Esophagus squamous epithelium (tissue), 5 donors: ENCODE measurements at regions not wholly inside any gene's neighbourhood (a gene's known extent, or its start where the extent isn't known, plus 50 kb on each side); places are given as distances from the start of the nearest gene placed in this dataset.

Experiments used
- DNase-seq: peaks from one replicate; lab custom pipeline; 2025; lab: John Stamatoyannopoulos, UW
- H3K27ac ChIP-seq, 4 donors: fragments of 200-600 bp; sonication (generic); one replicate each; pipeline ENCODE4 v1.5.1; 2016 to 2019; ENCODE audit warnings: mild to moderate bottlenecking in 1 of 4
- H3K27me3 ChIP-seq, 4 donors: fragments of 200-600 bp; sonication (generic); 1 replicate in 3 of 4; 2 replicates in 1 of 4; pipeline versions ENCODE4 v1.5.1 to v1.6.0; 2017 to 2021; ENCODE audit warnings: antibody characterized with exemption in 1 of 4
- H3K36me3 ChIP-seq, 3 donors: fragments of 200-600 bp; sonication (generic); one replicate each; pipeline ENCODE4 v1.5.1; 2016 to 2019
- H3K4me1 ChIP-seq, 3 donors: fragments of 200-600 bp; sonication (generic); one replicate each; pipeline ENCODE4 v1.5.1; 2017 to 2019
- H3K4me3 ChIP-seq, 4 donors: fragments of 200-600 bp; sonication (generic); 1 replicate in 3 of 4; 2 replicates in 1 of 4; pipeline ENCODE4 v1.5.1; 2016 to 2019; ENCODE audit warnings: mild to moderate bottlenecking in 2 of 4, moderate library complexity in 1 of 4
- H3K9me3 ChIP-seq, 3 donors: fragments of 200-600 bp; sonication (generic); one replicate each; pipeline ENCODE4 v1.5.1; 2016 to 2019
- CTCF ChIP-seq, 6 experiments: fragments of 450-650 bp in 4 of 6; fragments of 200-600 bp in 2 of 6; sonication (generic) in 2 of 6; IDR thresholded peaks; one replicate each; pipeline ENCODE4 v1.5.1; 2016 to 2019; ENCODE audit warnings: antibody characterized with exemption in 6 of 6, mild to moderate bottlenecking in 4 of 6, moderate library complexity in 4 of 6
- POLR2A ChIP-seq, 4 donors: fragments of 450-650 bp; IDR thresholded peaks; one replicate each; pipeline ENCODE4 v1.6.1; 2017; ENCODE audit warnings: antibody characterized with exemption in 4 of 4, mild to moderate bottlenecking in 4 of 4, moderate library complexity in 3 of 4
- WGBS, 2 donors: methylation state at CpG; one replicate each; pipeline ENCODE4 v1.1.5; 2018; 5-methylcytosine and 5-hydroxymethylcytosine counted together
- intact Hi-C: fragments of 100-400 bp; cut with DNase I; formaldehyde crosslinking; loops from one replicate; pipeline ENCODE4 v1.15.0; 2022
- donor health status: DM: yes; HTN: yes; CAD: no.

- Histone ChIP-seq H3K27me3 (no peaks in the 10 kb centered on the region), H3K9me3 (no peaks in the 10 kb centered on the region), H3K4me3 (no peak overlapping the region), H3K27ac (no peak overlapping the region), H3K36me3 (no peaks in the 10 kb centered on the region), H3K4me1 (peaks cover 0 to 18% (median 0%) of the 10 kb centered on the region in 3 donors)
- 64 to 65% methylated on average over 3 of the region's 3 CpGs for WGBS, 2 donors
- intact Hi-C loops, result no loop called here
- no peak for TF ChIP-seq POLR2A (IDR thresholded peaks at IDR 0.05)
- no peak for TF ChIP-seq CTCF (IDR thresholded peaks at IDR 0.05)
- DNase-seq, result no peak
Observed at GRCh38 chr20:53850319-53850718, 220.1 kb downstream of the BCAS1 start.

GRCh38 chr20:53849471-53850059, 220.8 kb downstream of the BCAS1 start:
- Histone ChIP-seq H3K4me3 (no peak overlapping the region), H3K9me3 (no peaks in the 10 kb centered on the region), H3K36me3 (no peaks in the 10 kb centered on the region), H3K27ac (no peak overlapping the region), H3K4me1 (peaks cover 0 to 18% (median 0%) of the 10 kb centered on the region in 3 donors), H3K27me3 (no peaks in the 10 kb centered on the region)
- WGBS, 2 donors, result 91 to 92% methylated on average over 12 of the region's 12 CpGs
- no peak for DNase-seq
- TF ChIP-seq POLR2A (IDR thresholded peaks at IDR 0.05) (no peak), CTCF (IDR thresholded peaks at IDR 0.05) (no peak)
- intact Hi-C loops, result no loop called here

- H3K27me3 ChIP-seq, result no peaks in the 10 kb centered on the region
- no peak overlapping the region for H3K27ac ChIP-seq
- TF ChIP-seq CTCF (IDR thresholded peaks at IDR 0.05) (no peak), POLR2A (IDR thresholded peaks at IDR 0.05) (no peak)
- no peaks in the 10 kb centered on the region for H3K9me3 ChIP-seq
- peaks cover 0 to 18% (median under 1%) of the 10 kb centered on the region in 3 donors for H3K4me1 ChIP-seq
- DNase-seq, result no peak
- 86 to 94% methylated on average over 4 of the region's 4 CpGs for WGBS, 2 donors
- H3K36me3 ChIP-seq, result no peaks in the 10 kb centered on the region
- H3K4me3 ChIP-seq, result no peak overlapping the region
- intact Hi-C loops, result no loop called here
Observed at GRCh38 chr20:53848304-53848703, 222.1 kb downstream of the BCAS1 start.

GRCh38 chr20:53847837-53848170, 222.6 kb downstream of the BCAS1 start:
- no peaks in the 10 kb centered on the region for H3K27me3 ChIP-seq
- H3K9me3 ChIP-seq, result no peaks in the 10 kb centered on the region
- peak overlapping the region in 2 of 4 donors; percentile 8 to 23 for H3K27ac ChIP-seq
- DNase-seq, result no peak
- no peak for TF ChIP-seq CTCF (IDR thresholded peaks at IDR 0.05)
- no peak for TF ChIP-seq POLR2A (IDR thresholded peaks at IDR 0.05)
- intact Hi-C loops, result no loop called here
- no peak overlapping the region for H3K4me3 ChIP-seq
- WGBS, 2 donors, result 71 to 86% methylated on average over 2 of the region's 2 CpGs
- H3K4me1 ChIP-seq, result peaks cover 0 to 23% (median 5%) of the 10 kb centered on the region in 3 donors
- H3K36me3 ChIP-seq, result no peaks in the 10 kb centered on the region

GRCh38 chr20:53847139-53847836, 223.1 kb downstream of the BCAS1 start:
- H3K27ac ChIP-seq, result peak overlapping the region in 2 of 4 donors; percentile 8 to 23
- TF ChIP-seq POLR2A (IDR thresholded peaks at IDR 0.05) (no peak), CTCF (IDR thresholded peaks at IDR 0.05) (no peak)
- no peak overlapping the region for H3K4me3 ChIP-seq
- H3K9me3 ChIP-seq, result no peaks in the 10 kb centered on the region
- no peaks in the 10 kb centered on the region for H3K36me3 ChIP-seq
- no peaks in the 10 kb centered on the region for H3K27me3 ChIP-seq
- 48 to 64% methylated on average over 8 of the region's 8 CpGs for WGBS, 2 donors
- intact Hi-C loops, result no loop called here
- peaks cover 0 to 28% (median 5%) of the 10 kb centered on the region in 3 donors for H3K4me1 ChIP-seq
- DNase-seq, result no peak
